GM19351 (cell line): ENCODE measurements at regions not wholly inside any gene's neighbourhood (a gene's known extent, or its start where the extent isn't known, plus 50 kb on each side); places are given as distances from the start of the nearest gene placed in this dataset.
"Not testable (repeated sequence)": the region's sequence is repeated elsewhere in the genome, so short reads cannot be mapped to it uniquely, and the experiment has no call there.

ENCODE experiments used
- ATAC-seq: cut with Tn5 transposase; IDR thresholded peaks from one replicate; pipeline ENCODE4 v1.9.1; 2021; ENCODE audit warnings: mild to moderate bottlenecking, moderate library complexity; ENCODE audit not compliant: unreplicated experiment

GRCh38 chr2:111250448-111251030, 129.8 kb downstream of the BCL2L11 start:
- ATAC-seq = no peak

GRCh38 chr2:111251711-111252110, 131.0 kb downstream of the BCL2L11 start:
- ATAC-seq = no peak

GRCh38 chr2:111252436-111252835, 131.7 kb downstream of the BCL2L11 start:
- no peak for ATAC-seq

- not testable (repeated sequence) for ATAC-seq
These were observed 134.2 kb downstream of the BCL2L11 start for GRCh38 chr2:111254916-111255315.

- not testable (repeated sequence) for ATAC-seq
These were observed 135.9 kb downstream of the BCL2L11 start for GRCh38 chr2:111256628-111257027.

GRCh38 chr2:111257607-111258006, 136.9 kb downstream of the BCL2L11 start:
- not testable (repeated sequence) for ATAC-seq

- ATAC-seq = not testable (repeated sequence)
These were observed 137.6 kb downstream of the BCL2L11 start for GRCh38 chr2:111258318-111258717.

- not testable (repeated sequence) for ATAC-seq
These were observed 142.1 kb downstream of the BCL2L11 start for GRCh38 chr2:111262627-111263379.

- ATAC-seq = not testable (repeated sequence)
These were observed 142.8 kb downstream of the BCL2L11 start for GRCh38 chr2:111263380-111264017.

- not testable (repeated sequence) for ATAC-seq
These were observed 144.2 kb downstream of the BCL2L11 start for GRCh38 chr2:111264956-111265355.

- not testable (repeated sequence) for ATAC-seq
These were observed 145.8 kb downstream of the BCL2L11 start for GRCh38 chr2:111266556-111266955.

- not testable (repeated sequence) for ATAC-seq
These were observed 146.3 kb downstream of the BCL2L11 start for GRCh38 chr2:111267038-111267437.

- ATAC-seq = not testable (repeated sequence)
These were observed 149.1 kb downstream of the BCL2L11 start for GRCh38 chr2:111269761-111270323.

GRCh38 chr2:111270569-111270968, 149.9 kb downstream of the BCL2L11 start:
- not testable (repeated sequence) for ATAC-seq

GRCh38 chr2:111271647-111272304, 151.1 kb downstream of the BCL2L11 start:
- ATAC-seq = not testable (repeated sequence)

GRCh38 chr2:111273007-111273406, 152.3 kb downstream of the BCL2L11 start:
- not testable (repeated sequence) for ATAC-seq

GRCh38 chr2:111275047-111275853, 154.5 kb downstream of the BCL2L11 start:
- ATAC-seq = not testable (repeated sequence)

GRCh38 chr2:111275854-111276171, 155.1 kb downstream of the BCL2L11 start:
- not testable (repeated sequence) for ATAC-seq

- ATAC-seq = not testable (repeated sequence)
These were observed 157.4 kb downstream of the BCL2L11 start for GRCh38 chr2:111278133-111278532.

- not testable (repeated sequence) for ATAC-seq
These were observed 160.1 kb downstream of the BCL2L11 start for GRCh38 chr2:111280709-111281286.
